ENCODE measurements at regions not wholly inside any gene's neighbourhood (a gene's known extent, or its start where the extent isn't known, plus 50 kb on each side); places are given as distances from the start of the nearest gene placed in this dataset.
"Not testable (repeated sequence)": the region's sequence is repeated elsewhere in the genome, so short reads cannot be mapped to it uniquely, and the experiment has no call there.

- DNase-seq (ENCODE audit: low read depth) = no peak
Measured at GRCh38 chr19:31881988-31882387, 463.4 kb upstream of the ZNF507 start.

DNA sequence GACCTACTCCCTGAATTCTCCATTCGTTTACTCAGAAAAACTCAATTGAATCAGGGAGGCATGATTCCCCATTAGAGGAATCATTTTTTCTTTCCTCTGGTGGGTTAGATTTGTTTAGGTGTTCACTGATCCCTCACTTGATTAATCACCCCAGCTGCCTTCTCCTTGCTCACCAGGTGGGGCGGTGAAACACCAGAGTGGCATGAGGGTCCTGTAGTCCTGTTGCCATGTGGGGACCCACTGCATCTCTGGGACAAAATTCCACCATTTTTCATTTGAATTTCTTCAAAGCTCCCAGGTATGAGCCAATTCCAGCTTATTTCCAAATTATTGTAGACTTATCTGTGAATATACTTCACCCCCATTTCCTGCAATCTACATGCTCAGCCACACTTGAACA, 462.7 kb upstream of the ZNF507 start:
- DNase-seq (ENCODE audit: low read depth) = no peak

- no peak for DNase-seq (ENCODE audit: low read depth)
Measured at GRCh38 chr19:31883296-31883990, 462.0 kb upstream of the ZNF507 start.

DNA sequence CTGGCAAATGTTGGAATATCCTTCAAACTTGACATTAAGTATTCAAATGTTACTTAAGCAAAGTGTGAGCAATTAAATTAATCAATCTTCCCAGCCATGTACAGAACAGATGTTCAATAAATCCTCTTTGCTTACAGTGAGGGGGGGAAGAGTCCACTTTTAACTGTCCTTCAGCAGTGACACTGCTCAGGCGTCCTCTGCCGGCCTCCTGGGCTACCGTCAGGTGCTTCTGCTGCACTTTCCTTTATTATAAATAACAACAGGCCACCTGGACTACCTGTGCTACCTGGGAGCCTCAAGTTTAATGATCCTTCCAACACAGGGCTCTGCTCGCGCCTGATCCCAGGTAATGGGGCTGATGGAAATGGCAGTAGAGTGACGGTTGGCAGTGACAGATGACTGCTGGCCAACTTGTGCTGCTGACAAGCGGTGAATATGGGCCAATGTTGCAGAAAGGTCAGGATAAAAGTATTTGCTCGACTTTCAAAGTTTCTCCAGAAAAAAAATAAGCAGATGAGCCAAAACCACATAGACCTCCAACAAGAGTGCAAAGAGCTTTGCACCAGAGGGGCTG, 460.0 kb upstream of the ZNF507 start:
- no peak for DNase-seq (ENCODE audit: low read depth)

- DNase-seq (ENCODE audit: low read depth) = no peak
Measured at GRCh38 chr19:31890230-31890629, 455.2 kb upstream of the ZNF507 start.

- no peak for DNase-seq (ENCODE audit: low read depth)
Measured at GRCh38 chr19:31892060-31892459, 453.4 kb upstream of the ZNF507 start.

DNA sequence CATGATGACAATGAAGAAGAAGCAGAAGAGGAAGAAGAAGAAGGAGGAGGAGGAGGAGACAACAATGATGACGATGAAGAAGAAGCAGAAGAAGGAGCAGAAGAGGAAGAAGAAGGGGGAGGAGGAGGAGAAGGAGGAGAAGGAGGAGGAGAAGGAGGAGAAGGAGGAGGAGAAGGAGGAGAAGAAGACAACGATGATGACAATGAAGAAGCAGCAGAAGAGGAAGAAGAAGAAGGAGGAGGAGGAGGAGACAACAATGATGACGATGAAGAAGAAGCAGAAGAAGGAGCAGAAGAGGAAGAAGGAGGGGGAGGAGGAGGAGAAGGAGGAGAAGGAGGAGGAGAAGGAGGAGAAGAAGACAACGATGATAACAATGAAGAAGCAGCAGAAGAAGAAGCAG, 451.9 kb upstream of the ZNF507 start:
- not testable (repeated sequence) for DNase-seq (ENCODE audit: low read depth)

DNA sequence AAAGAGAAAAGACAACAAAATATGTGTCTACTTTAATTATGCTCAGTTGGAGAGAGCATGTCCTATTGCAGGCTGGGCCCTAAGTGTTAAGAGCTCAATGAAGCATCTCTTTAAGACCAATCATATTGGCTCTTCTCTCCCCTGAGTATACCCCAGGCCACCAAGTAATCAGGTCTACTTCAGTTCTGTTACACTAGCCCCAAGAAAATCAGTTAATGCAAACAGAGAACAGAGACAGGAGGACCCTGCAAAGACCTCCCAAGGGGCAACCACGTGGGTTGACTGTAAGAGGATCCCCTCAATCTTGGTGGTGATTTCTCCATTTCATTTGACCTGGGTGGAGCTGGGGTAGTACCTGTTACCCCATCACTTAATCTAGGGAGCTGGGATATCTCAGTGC, 451.0 kb upstream of the ZNF507 start:
- DNase-seq (ENCODE audit: low read depth) = no peak

- no peak for DNase-seq (ENCODE audit: low read depth)
Measured at GRCh38 chr19:31897292-31897691, 448.1 kb upstream of the ZNF507 start.

DNA sequence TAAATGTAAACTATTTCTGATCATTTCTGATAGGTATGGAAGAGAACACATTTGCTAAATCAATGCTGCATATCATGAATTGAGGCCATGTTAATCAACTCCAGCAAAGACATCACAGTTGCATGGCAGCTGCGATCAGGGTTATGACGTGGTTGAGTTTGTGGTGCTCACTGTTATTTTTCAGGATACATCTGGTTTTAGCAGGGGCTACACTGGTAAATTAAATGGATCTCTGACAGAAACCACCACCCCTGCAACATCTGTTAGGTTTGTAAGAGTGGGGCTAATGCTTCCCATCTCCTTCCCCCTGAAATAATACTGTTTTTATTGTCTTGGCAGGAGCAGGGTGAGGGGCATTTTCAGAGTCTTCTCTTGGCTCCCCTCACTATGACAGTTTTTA, 444.4 kb upstream of the ZNF507 start:
- no peak for DNase-seq (ENCODE audit: low read depth)

DNA sequence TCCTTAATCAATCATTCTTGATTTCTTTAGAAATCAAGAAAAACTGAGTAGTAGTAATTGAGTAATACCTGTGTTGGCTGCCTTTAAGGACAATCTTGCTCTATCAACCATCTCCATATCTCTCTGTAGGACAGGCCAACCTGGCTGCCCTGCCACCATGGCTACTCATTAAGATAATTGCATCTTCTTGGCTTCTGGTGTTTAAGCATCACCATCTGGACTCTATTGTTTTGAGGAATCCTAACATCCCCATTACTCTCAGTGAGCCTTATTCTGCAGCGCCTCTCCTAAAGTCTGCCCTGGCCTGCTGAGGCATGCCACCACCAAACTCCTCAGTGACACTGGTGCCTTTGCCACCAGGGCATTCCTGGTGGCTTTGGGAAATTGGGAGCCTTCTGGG, 442.6 kb upstream of the ZNF507 start:
- no peak for DNase-seq (ENCODE audit: low read depth)

- DNase-seq (ENCODE audit: low read depth) = no peak
Measured at GRCh38 chr19:31903979-31904378, 441.4 kb upstream of the ZNF507 start.

DNA sequence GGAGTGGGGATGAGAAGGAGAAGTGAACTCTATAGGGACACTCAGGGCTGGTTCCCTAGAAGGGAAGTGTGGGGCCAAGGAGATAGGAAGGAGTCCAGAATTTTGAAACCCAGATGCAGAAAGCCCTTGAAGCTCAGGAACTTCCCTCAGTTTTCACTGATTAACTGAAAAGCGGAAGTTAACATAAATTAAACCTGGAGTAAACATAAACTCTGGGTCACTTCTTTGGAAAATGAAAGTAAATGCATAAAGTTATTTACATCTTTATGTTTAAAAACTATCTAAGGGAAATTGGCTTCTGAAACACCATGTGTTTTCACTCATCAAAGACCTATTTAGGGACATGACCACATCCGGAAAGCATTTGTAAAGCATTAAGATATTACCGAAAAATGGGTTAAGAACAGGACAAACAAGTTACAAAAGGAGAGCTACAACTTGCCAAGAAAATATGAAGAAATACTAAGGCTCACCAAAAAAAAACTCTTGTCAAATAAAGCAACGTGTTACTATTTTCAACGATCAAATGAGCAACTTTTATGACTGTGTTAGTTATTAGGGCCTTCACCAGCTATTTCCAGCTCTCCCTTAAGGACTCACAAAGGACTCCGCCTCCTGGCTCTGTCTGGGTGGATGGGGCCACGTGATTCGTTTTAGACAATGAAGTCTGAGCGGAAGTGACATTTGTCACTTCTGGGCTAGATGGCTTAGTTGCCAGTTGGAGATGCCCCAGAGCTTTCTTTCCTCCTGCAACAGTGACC, 439.1 kb upstream of the ZNF507 start:
- DNase-seq (ENCODE audit: low read depth) = no peak

GRCh38 chr19:31907661-31908060, 437.7 kb upstream of the ZNF507 start:
- no peak for DNase-seq (ENCODE audit: low read depth)

DNA sequence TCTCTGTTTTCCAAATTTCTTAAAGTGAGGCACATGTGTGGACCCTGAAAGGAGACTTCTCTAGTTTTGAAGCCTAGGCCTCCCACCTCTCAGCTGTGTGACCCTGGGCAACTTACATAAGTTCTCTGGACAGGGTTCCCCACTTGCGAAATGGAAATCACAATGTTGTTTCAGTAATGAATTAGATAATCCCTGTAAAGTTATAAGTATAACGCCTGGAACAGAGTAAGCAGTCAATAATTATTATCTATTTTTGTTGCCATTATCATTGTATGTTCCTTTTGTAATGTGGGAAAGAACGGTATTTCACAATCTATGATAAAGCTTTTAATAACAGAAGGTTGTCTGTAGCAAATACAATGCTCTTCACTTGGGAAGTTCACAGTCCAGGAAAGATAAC, 437.3 kb upstream of the ZNF507 start:
- DNase-seq (ENCODE audit: low read depth) = no peak

GRCh38 chr19:31908496-31909225, 436.7 kb upstream of the ZNF507 start:
- no peak for DNase-seq (ENCODE audit: low read depth)

GRCh38 chr19:31910224-31910623, 435.2 kb upstream of the ZNF507 start:
- DNase-seq (ENCODE audit: low read depth) = no peak

DNA sequence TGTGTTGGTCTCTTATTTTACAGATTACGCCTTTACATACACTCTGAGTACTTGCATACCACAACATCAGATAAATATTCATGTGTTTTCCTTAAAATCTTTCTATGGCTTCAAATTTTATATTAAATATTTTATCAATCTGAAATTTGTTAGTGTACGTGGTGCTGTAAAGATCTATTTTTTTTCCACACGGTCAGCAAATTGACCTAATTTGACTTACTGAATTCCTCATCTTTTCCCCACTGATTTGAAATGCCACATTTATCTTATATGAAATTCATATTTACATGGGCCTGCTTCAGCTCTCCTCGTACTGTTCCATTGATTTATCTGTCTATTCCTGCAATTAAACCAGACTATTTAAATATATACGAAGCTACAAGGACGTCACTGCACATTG, 433.8 kb upstream of the ZNF507 start:
- DNase-seq (ENCODE audit: low read depth) = no peak

GRCh38 chr19:31913103-31913661, 432.2 kb upstream of the ZNF507 start:
- no peak for DNase-seq (ENCODE audit: low read depth)

- no peak for DNase-seq (ENCODE audit: low read depth)
Measured at GRCh38 chr19:31930401-31930800, 415.0 kb upstream of the ZNF507 start.

DNA sequence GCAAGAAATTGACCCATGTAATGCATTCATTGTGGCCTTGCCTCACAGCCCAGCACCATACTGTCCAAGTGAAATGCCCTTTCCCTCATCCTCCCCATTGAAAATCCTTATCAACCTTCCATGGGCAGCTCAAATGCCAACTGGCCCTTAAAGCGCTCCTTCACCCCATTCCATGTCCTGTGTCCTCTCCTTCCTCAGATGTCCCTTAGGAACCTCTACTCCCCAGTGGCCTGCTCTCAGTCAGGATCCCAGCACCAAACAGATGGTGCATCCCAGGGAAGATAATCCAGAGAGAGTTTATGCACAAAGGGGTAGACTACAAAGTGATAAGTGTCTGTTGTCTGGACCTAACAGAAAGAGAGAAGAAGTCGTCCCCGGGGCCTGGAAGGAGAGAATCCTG, 407.4 kb upstream of the ZNF507 start:
- DNase-seq (ENCODE audit: low read depth) = no peak

DNA sequence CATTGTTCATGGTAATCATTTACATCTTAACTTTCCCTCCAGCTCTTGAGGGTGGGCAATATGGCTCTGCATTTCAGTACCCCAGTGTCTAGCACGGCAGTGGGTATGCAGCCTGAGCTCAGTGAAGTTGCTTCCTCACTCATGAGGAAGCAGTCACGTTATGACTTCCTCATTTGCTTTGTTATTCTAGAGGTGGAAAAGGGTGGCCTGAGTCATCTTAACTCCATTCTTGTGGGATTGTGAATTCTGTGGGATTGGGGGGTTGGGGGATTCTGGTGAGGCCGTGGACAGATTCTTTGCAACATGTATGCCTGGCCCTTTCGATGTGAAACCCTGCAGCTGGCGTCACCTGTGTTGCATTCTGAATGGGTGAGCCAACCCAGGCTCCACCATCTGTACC, 406.7 kb upstream of the ZNF507 start:
- no peak for DNase-seq (ENCODE audit: low read depth)
